Stimulated activated CD4-positive, alpha-beta T cell treated with anti-CD3 and anti-CD28 coated beads, Interleukin-1b, Interleukin-23, amount 100 ng/mL, for 24 hours (primary cell): ENCODE measurements at regions not wholly inside any gene's neighbourhood (a gene's known extent, or its start where the extent isn't known, plus 50 kb on each side); places are given as distances from the start of the nearest gene placed in this dataset.

Experiments used
- DNase-seq, 4 experiments: peaks; one replicate each; pipeline ENCODE4 v3.0.0-alpha.2; 2020; ENCODE audit warnings: low read depth in 4 of 4, low spot score in 1 of 4

GRCh38 chr2:217691516-217691915 lies 311.3 kb downstream of the TNS1 start:
- DNase-seq, result no peak

DNA sequence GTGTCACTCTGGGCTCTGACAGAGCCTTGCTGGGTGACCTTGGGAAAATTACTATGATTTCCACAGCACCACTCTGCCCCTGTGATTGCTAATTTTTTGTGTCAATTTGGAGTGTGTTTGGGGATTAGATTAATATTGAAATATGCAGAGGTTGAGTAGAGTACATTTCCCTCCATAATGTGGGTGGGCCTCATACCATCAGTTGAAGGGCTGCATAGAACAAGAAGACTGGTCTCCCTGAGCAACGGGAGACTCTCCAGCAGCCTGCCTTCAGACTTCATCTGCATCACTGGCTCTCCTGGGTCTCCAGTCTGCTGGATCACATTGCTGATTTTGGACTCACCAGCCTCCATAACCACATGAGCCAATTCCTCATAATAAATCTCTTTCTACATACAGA lies 313.7 kb downstream of the TNS1 start:
- no peak for DNase-seq

GRCh38 chr2:217688494-217688893 lies 314.3 kb downstream of the TNS1 start:
- DNase-seq, result no peak

- no peak for DNase-seq
Measured at GRCh38 chr2:217687771-217688170, 315.0 kb downstream of the TNS1 start.

- no peak for DNase-seq
Measured at GRCh38 chr2:217685255-217685605, 317.6 kb downstream of the TNS1 start.

DNA sequence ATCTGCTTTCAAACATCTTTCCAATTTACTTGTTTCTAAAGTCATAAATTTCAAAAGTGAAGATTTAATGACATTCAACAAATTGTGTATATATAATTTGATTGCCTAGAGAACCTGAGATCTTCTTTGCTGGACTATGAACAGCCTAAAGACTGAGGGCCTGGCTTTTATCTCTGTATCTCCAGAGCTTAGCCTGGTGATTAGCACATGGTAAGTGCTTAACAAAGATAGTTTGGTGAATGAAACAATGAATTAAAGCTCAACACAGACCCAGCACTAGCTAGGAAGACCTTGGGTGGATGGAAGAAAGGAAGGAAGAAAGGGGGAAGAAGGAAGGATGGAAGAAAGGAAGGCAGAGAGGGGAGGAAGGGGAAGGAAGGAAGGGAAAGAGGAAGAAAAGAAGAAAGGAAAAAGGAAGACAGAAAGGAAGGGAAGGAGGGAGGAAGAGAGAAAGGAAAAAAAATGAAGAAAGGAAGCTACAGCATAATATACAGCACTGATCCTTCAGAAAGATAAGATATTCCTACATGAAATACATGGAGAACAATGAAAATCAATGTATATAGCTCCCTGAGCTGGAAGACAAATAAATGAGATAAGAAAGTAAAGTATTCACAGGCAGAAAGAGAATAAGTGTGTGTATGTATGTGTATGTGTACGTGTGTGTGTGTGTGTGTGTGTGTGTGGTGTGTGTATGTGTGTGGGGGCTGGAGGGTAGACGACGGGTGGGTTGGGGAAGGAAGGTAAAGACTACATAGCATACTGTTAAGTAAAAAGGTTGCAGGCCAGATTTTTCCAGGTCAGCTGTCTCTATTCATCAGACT lies 318.2 kb downstream of the TNS1 start:
- DNase-seq, result no peak

- no peak for DNase-seq
Measured at GRCh38 chr2:217683106-217683870, 319.5 kb downstream of the TNS1 start.

- no peak for DNase-seq
Measured at GRCh38 chr2:217681791-217682190, 321.0 kb downstream of the TNS1 start.

DNA sequence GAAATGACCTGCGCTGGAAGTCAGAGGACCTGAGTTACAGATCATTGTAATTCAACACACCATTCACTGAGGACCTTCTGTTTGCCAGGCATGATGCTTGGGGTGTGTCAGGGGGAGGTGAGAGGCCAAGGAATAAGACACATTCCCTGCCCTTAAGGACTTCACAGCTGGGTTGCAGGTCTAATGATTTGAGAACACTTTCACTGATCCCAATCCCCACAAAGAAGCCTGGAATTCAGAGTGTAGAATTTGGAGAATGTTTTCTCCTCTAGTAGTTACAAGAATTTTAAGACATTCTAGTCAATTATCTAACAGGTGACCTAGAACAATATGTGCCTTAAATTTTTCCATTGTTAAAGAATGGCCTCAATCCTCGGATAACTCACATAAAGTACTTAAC lies 322.4 kb downstream of the TNS1 start:
- DNase-seq, result no peak

GRCh38 chr2:217673627-217674026 lies 329.2 kb downstream of the TNS1 start:
- DNase-seq, result no peak

DNA sequence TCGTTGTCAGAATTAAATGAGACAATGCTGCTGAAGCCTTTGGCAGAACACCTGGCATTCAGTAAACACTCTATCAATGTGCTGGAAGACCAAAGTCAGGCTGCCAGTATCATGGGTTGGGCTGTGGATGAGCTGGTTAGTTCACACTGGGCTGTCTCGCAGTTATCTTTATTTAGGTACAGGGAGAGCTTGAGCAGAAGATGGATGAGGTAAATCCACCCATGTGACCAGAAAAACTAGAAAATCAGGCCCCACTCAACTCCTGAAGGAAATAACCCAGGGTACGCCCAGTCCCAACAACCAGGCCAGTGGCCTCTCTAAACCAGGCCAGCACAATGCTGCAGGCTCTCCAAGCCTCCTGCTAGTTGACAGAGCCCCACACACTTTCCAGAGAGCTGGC lies 330.3 kb downstream of the TNS1 start:
- no peak for DNase-seq

DNA sequence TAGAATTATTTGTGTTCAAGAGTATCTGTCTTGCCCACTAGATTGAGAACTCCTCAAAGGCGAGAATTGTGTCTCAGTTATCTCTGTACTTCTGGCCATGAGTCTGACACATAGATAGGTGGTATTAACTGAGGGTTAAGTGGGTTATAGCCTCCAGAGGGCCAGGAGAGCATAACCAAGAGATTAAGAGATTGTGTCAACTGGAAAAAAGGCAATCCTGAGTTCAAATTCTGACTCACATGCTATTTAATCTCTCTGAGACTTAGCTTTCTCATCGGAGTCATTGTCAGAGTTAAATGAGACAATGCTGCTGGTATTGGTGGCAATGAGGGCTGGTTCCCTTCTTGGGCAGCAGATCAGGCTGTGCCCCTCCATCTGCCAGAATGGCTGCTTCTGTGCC lies 330.9 kb downstream of the TNS1 start:
- DNase-seq, result no peak

GRCh38 chr2:217671075-217671474 lies 331.7 kb downstream of the TNS1 start:
- DNase-seq, result no peak

DNA sequence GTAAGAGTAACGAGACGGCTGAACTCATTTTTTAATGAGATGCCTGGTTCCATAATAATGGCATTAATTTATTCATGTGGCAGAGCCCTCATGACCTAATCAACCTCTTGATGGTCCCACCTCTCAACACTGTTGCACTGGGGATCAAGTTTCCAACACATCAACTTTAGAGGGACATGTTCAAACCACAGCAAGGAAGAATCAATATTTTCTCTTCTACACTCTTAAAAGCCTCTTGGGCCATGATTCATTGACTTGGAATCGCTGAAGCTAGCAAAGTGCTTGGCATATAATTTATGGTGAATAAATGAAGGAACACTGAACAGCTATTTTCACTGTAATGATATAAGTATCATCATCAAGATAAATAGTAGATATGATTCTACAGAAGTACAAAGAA lies 333.0 kb downstream of the TNS1 start:
- DNase-seq, result no peak

DNA sequence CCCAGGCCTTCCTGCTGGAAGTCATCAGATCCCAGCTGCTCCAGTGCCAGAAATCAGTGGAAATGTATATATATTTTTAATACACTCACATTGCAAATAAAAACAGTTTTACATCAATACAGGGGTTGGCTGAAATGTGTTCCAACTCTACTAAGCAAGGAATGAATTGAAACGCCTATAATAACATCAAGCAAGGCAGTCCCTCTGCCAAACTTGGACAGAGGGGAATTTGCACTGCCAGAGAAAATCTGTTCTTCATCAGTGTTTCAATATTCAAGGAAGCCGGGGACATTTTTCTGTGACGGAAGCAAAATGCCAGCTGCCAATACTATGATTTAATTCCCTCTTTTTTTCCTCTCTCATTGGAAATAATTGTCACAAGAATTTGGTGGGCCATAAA lies 335.3 kb downstream of the TNS1 start:
- DNase-seq, result no peak

DNA sequence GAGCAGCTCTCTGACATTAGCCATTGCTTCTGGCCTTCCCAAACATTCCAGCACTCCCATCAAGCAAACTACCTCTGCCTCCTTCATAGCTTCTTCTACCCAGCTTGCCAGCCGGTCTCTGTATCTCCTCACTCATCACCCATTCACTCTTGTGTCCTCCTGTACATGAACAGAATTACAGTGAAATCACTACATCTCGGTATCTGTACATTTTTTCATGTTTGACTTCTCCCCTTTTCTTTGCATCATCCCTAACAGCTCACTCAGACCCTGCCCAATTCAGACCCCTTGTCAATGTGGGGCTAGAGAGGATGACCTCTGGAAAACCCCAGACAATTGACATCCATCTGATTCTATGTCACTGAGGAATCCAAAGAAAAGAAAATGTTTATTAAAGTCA lies 335.8 kb downstream of the TNS1 start:
- no peak for DNase-seq

DNA sequence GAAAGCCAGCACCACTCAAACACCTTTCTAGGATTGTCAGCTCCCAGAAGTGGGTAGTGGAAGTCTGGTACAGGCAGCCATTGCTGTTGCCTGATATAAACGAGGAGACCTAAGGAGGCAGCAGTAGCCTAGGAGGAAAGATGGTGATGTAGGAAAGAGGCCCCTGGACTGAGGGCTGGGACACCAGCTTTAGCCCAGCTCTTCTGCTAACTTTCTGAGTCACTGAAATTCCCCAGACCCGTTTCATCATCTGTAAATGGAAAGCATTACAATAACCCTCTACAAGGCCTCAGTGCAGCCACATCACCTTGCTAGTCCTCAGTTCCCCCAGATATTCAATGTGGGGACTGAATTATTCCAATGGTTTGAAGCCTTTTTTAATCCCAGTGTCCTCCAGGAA lies 336.5 kb downstream of the TNS1 start:
- no peak for DNase-seq

GRCh38 chr2:217664761-217665160 lies 338.0 kb downstream of the TNS1 start:
- DNase-seq, result no peak

- no peak for DNase-seq
Measured at GRCh38 chr2:217662984-217663602, 339.7 kb downstream of the TNS1 start.

GRCh38 chr2:217661378-217661777 lies 341.4 kb downstream of the TNS1 start:
- no peak for DNase-seq

DNA sequence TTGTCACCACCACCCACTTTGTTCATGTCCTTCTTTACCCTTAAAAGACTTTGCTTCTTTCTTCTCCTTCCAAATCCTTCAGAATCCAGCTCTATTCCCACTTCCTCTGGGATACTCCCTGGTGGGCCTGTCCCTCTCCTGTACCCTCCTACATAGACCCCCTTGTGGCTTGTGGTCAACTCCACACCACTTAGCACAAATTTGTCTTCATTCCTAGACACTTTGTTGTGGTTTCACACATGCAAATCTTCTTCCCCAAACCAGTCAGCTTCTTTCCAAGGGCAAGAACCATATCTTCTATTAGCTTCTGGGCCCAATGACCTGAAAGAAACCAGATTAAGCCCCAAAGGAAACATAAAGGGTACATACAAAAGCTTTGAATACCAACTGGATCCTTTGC lies 342.4 kb downstream of the TNS1 start:
- DNase-seq, result no peak

GRCh38 chr2:217658806-217659205 lies 344.0 kb downstream of the TNS1 start:
- DNase-seq, result no peak
